Mammary epithelial cell (primary cell): ENCODE measurements at regions not wholly inside any gene's neighbourhood (a gene's known extent, or its start where the extent isn't known, plus 50 kb on each side); places are given as distances from the start of the nearest gene placed in this dataset.

Experiments
- EZH2 ChIP-seq: IDR thresholded peaks from 2 replicates; pipeline ENCODE4 v1.6.1; 2012; ENCODE audit warnings: low read length, inconsistent platforms, borderline replicate concordance
- TF ChIP-seq, protein P1 (sequence below), 2 donors: IDR thresholded peaks in 1 of 2; conservative IDR thresholded peaks in 1 of 2; 2 replicates each; pipeline ENCODE4 v1.5.1; 2011 to 2012; ENCODE audit warnings: inconsistent platforms in 2 of 2, low read length in 2 of 2, mild to moderate bottlenecking in 2 of 2, control low read depth in 1 of 2, low read depth in 1 of 2; ENCODE audit not compliant: insufficient read depth in 1 of 2; ENCODE audit errors: extremely low read depth in 1 of 2

GRCh38 chr2:173511942-173512341 lies 157.3 kb downstream of the CDCA7 start:
- TF ChIP-seq, protein P1, sequence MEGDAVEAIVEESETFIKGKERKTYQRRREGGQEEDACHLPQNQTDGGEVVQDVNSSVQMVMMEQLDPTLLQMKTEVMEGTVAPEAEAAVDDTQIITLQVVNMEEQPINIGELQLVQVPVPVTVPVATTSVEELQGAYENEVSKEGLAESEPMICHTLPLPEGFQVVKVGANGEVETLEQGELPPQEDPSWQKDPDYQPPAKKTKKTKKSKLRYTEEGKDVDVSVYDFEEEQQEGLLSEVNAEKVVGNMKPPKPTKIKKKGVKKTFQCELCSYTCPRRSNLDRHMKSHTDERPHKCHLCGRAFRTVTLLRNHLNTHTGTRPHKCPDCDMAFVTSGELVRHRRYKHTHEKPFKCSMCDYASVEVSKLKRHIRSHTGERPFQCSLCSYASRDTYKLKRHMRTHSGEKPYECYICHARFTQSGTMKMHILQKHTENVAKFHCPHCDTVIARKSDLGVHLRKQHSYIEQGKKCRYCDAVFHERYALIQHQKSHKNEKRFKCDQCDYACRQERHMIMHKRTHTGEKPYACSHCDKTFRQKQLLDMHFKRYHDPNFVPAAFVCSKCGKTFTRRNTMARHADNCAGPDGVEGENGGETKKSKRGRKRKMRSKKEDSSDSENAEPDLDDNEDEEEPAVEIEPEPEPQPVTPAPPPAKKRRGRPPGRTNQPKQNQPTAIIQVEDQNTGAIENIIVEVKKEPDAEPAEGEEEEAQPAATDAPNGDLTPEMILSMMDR (conservative IDR thresholded peaks at IDR 0.05 in 1 of 2, IDR thresholded peaks at IDR 0.05 in 1 of 2; ENCODE audit: extremely low read depth in 1 of 2, insufficient read depth in 1 of 2, low read depth in 1 of 2, low read length in 2 of 2), result no peak
- no peak for TF ChIP-seq EZH2
